ENCODE measurements at regions not wholly inside any gene's neighbourhood (a gene's known extent, or its start where the extent isn't known, plus 50 kb on each side); places are given as distances from the start of the nearest gene placed in this dataset.
A peak's percentile ranks its signal among the peaks of the same experiment; 100 is the strongest.

- Histone ChIP-seq H3F3A (ENCODE audit: insufficient read depth, low read length, poor library complexity, severe bottlenecking) (peaks cover 11% of the 10 kb centered on the region), H3K4me2 (ENCODE audit: low read length) (no peak overlapping the region), H4K20me1 (ENCODE audit: insufficient read depth) (no peaks in the 10 kb centered on the region), H3K27ac (ENCODE audit: low read length) (no peak overlapping the region), H3K9ac (ENCODE audit: low read length) (no peak overlapping the region), H3K9me2 (ENCODE audit: insufficient read depth, low read length) (no peaks in the 10 kb centered on the region), H3K9me3 (ENCODE audit: low read length) (no peaks in the 10 kb centered on the region), H2AFZ (ENCODE audit: low read depth, low read length) (no peak overlapping the region), H3K79me2 (replicated peaks; ENCODE audit: insufficient read depth, low read length) (no peaks in the 10 kb centered on the region), H3K27me3 (ENCODE audit: insufficient read depth, low read depth, low read length) (no peaks in the 10 kb centered on the region), H3K4me3 (ENCODE audit: low read length) (no peak overlapping the region), H3K36me3 (ENCODE audit: insufficient read depth, low read length) (no peaks in the 10 kb centered on the region)
- TF ChIP-seq TAF1 (IDR thresholded peaks at IDR 0.05; ENCODE audit: low read depth) = no peak
- no peak for TF ChIP-seq POLR2AphosphoS5 (IDR thresholded peaks at IDR 0.05)
- no peak for TF ChIP-seq SMC3 (conservative IDR thresholded peaks at IDR 0.05; ENCODE audit: poor library complexity)
- TF ChIP-seq REST (IDR thresholded peaks at IDR 0.05; ENCODE audit: borderline replicate concordance) = no peak
- TF ChIP-seq RAD21 (conservative IDR thresholded peaks at IDR 0.05) = no peak
- TF ChIP-seq EP300 (conservative IDR thresholded peaks at IDR 0.05; ENCODE audit: poor library complexity, severe bottlenecking) = no peak
- no peak for TF ChIP-seq MXI1 (conservative IDR thresholded peaks at IDR 0.05; ENCODE audit: poor library complexity, severe bottlenecking)
- no peak for TF ChIP-seq EZH2 (IDR thresholded peaks at IDR 0.05; ENCODE audit: borderline replicate concordance, insufficient read depth, low read length, poor library complexity, severe bottlenecking)
- TF ChIP-seq, protein P1, sequence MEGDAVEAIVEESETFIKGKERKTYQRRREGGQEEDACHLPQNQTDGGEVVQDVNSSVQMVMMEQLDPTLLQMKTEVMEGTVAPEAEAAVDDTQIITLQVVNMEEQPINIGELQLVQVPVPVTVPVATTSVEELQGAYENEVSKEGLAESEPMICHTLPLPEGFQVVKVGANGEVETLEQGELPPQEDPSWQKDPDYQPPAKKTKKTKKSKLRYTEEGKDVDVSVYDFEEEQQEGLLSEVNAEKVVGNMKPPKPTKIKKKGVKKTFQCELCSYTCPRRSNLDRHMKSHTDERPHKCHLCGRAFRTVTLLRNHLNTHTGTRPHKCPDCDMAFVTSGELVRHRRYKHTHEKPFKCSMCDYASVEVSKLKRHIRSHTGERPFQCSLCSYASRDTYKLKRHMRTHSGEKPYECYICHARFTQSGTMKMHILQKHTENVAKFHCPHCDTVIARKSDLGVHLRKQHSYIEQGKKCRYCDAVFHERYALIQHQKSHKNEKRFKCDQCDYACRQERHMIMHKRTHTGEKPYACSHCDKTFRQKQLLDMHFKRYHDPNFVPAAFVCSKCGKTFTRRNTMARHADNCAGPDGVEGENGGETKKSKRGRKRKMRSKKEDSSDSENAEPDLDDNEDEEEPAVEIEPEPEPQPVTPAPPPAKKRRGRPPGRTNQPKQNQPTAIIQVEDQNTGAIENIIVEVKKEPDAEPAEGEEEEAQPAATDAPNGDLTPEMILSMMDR (IDR thresholded peaks at IDR 0.05; ENCODE audit: poor library complexity, severe bottlenecking) = no peak
Measured at GRCh38 chr14:71698673-71699072, 233.6 kb upstream of the RGS6 start.

GRCh38 chr14:71701990-71702389 lies 230.2 kb upstream of the RGS6 start:
- Histone ChIP-seq H3K79me2 (replicated peaks; ENCODE audit: insufficient read depth, low read length) (no peaks in the 10 kb centered on the region), H3F3A (ENCODE audit: insufficient read depth, low read length, poor library complexity, severe bottlenecking) (peaks cover 20% of the 10 kb centered on the region), H3K9ac (ENCODE audit: low read length) (peak overlapping the region; percentile 57), H2AFZ (ENCODE audit: low read depth, low read length) (no peak overlapping the region), H4K20me1 (ENCODE audit: insufficient read depth) (no peaks in the 10 kb centered on the region), H3K9me3 (ENCODE audit: low read length) (no peaks in the 10 kb centered on the region), H3K4me3 (ENCODE audit: low read length) (peak overlapping the region; percentile 52), H3K27ac (ENCODE audit: low read length) (peak overlapping the region; percentile 95), H3K27me3 (ENCODE audit: insufficient read depth, low read depth, low read length) (no peaks in the 10 kb centered on the region), H3K9me2 (ENCODE audit: insufficient read depth, low read length) (no peaks in the 10 kb centered on the region), H3K36me3 (ENCODE audit: insufficient read depth, low read length) (no peaks in the 10 kb centered on the region), H3K4me2 (ENCODE audit: low read length) (peak overlapping the region; percentile 58)
- TF ChIP-seq POLR2AphosphoS5 (IDR thresholded peaks at IDR 0.05) = no peak
- TF ChIP-seq REST (IDR thresholded peaks at IDR 0.05; ENCODE audit: borderline replicate concordance) = no peak
- TF ChIP-seq RAD21 (conservative IDR thresholded peaks at IDR 0.05) = no peak
- TF ChIP-seq, protein P1 (IDR thresholded peaks at IDR 0.05; ENCODE audit: poor library complexity, severe bottlenecking) = no peak
- TF ChIP-seq SMC3 (conservative IDR thresholded peaks at IDR 0.05; ENCODE audit: poor library complexity) = no peak
- TF ChIP-seq MXI1 (conservative IDR thresholded peaks at IDR 0.05; ENCODE audit: poor library complexity, severe bottlenecking) = no peak
- TF ChIP-seq TAF1 (IDR thresholded peaks at IDR 0.05; ENCODE audit: low read depth) = no peak
